Esophagus squamous epithelium (tissue), 5 donors: ENCODE measurements at regions not wholly inside any gene's neighbourhood (a gene's known extent, or its start where the extent isn't known, plus 50 kb on each side); places are given as distances from the start of the nearest gene placed in this dataset.

Experiments used
- DNase-seq: peaks from one replicate; lab custom pipeline; 2025; lab: John Stamatoyannopoulos, UW
- H3K27ac ChIP-seq, 4 donors: fragments of 200-600 bp; sonication (generic); one replicate each; pipeline ENCODE4 v1.5.1; 2016 to 2019; ENCODE audit warnings: mild to moderate bottlenecking in 1 of 4
- H3K27me3 ChIP-seq, 4 donors: fragments of 200-600 bp; sonication (generic); 1 replicate in 3 of 4; 2 replicates in 1 of 4; pipeline versions ENCODE4 v1.5.1 to v1.6.0; 2017 to 2021; ENCODE audit warnings: antibody characterized with exemption in 1 of 4
- H3K36me3 ChIP-seq, 3 donors: fragments of 200-600 bp; sonication (generic); one replicate each; pipeline ENCODE4 v1.5.1; 2016 to 2019
- H3K4me1 ChIP-seq, 3 donors: fragments of 200-600 bp; sonication (generic); one replicate each; pipeline ENCODE4 v1.5.1; 2017 to 2019
- H3K4me3 ChIP-seq, 4 donors: fragments of 200-600 bp; sonication (generic); 1 replicate in 3 of 4; 2 replicates in 1 of 4; pipeline ENCODE4 v1.5.1; 2016 to 2019; ENCODE audit warnings: mild to moderate bottlenecking in 2 of 4, moderate library complexity in 1 of 4
- H3K9me3 ChIP-seq, 3 donors: fragments of 200-600 bp; sonication (generic); one replicate each; pipeline ENCODE4 v1.5.1; 2016 to 2019
- POLR2A ChIP-seq, 4 donors: fragments of 450-650 bp; IDR thresholded peaks; one replicate each; pipeline ENCODE4 v1.6.1; 2017; ENCODE audit warnings: antibody characterized with exemption in 4 of 4, mild to moderate bottlenecking in 4 of 4, moderate library complexity in 3 of 4
- WGBS, 2 donors: methylation state at CpG; one replicate each; pipeline ENCODE4 v1.1.5; 2018; 5-methylcytosine and 5-hydroxymethylcytosine counted together
- intact Hi-C: fragments of 100-400 bp; cut with DNase I; formaldehyde crosslinking; loops from one replicate; pipeline ENCODE4 v1.15.0; 2022
- TF ChIP-seq, protein P1 (sequence below), 6 experiments: fragments of 450-650 bp in 4 of 6; fragments of 200-600 bp in 2 of 6; sonication (generic) in 2 of 6; IDR thresholded peaks; one replicate each; pipeline ENCODE4 v1.5.1; 2016 to 2019; ENCODE audit warnings: antibody characterized with exemption in 6 of 6, mild to moderate bottlenecking in 4 of 6, moderate library complexity in 4 of 6
- donor health status: DM: yes; HTN: yes; CAD: no.

- intact Hi-C loops, result no loop called here
- Histone ChIP-seq H3K4me1 (peaks cover 0 to 14% (median 0%) of the 10 kb centered on the region in 3 donors), H3K27ac (no peak overlapping the region), H3K36me3 (no peaks in the 10 kb centered on the region), H3K27me3 (peaks cover 0 to 10% (median 0%) of the 10 kb centered on the region in 4 donors), H3K4me3 (no peak overlapping the region), H3K9me3 (peaks cover 0 to 17% (median 15%) of the 10 kb centered on the region in 3 donors)
- DNase-seq, result no peak
- TF ChIP-seq, protein P1, sequence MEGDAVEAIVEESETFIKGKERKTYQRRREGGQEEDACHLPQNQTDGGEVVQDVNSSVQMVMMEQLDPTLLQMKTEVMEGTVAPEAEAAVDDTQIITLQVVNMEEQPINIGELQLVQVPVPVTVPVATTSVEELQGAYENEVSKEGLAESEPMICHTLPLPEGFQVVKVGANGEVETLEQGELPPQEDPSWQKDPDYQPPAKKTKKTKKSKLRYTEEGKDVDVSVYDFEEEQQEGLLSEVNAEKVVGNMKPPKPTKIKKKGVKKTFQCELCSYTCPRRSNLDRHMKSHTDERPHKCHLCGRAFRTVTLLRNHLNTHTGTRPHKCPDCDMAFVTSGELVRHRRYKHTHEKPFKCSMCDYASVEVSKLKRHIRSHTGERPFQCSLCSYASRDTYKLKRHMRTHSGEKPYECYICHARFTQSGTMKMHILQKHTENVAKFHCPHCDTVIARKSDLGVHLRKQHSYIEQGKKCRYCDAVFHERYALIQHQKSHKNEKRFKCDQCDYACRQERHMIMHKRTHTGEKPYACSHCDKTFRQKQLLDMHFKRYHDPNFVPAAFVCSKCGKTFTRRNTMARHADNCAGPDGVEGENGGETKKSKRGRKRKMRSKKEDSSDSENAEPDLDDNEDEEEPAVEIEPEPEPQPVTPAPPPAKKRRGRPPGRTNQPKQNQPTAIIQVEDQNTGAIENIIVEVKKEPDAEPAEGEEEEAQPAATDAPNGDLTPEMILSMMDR (IDR thresholded peaks at IDR 0.05), result no peak
- no peak for TF ChIP-seq POLR2A (IDR thresholded peaks at IDR 0.05)
Observed at GRCh38 chr10:21199501-21199900, 302.4 kb upstream of the NEBL start.

DNA sequence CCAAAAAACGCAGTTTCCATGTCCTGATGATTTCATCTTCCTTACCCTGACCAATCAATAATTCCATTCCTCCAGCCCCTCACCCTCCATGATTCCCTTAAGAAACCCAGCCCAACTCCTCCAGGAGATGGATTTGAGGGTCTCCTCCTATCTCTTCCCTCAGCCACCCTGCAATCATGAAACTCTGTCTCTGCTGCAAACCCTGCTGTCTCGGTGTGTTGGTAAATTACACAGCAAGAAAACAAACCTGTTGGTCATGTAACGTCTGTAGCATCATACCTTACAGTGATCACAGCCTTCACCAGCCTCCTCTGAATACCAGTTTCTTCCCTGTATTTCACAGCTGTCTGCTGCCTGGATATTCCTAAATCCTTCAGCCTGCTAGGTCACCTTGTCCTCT is 300.7 kb upstream of the NEBL start:
- intact Hi-C loops, result no loop called here

GRCh38 chr10:21196822-21197395 is 299.8 kb upstream of the NEBL start:
- intact Hi-C loops, result no loop called here
- no peak overlapping the region for H3K27ac ChIP-seq
- H3K27me3 ChIP-seq, result no peaks in the 10 kb centered on the region
- H3K4me3 ChIP-seq, result no peak overlapping the region
- no peaks in the 10 kb centered on the region for H3K36me3 ChIP-seq
- peaks cover 0 to 17% (median 15%) of the 10 kb centered on the region in 3 donors for H3K9me3 ChIP-seq
- DNase-seq, result no peak
- 75 to 84% methylated on average over 5 of the region's 5 CpGs for WGBS, 2 donors
- H3K4me1 ChIP-seq, result peaks cover 0 to 21% (median 0%) of the 10 kb centered on the region in 3 donors
- TF ChIP-seq POLR2A (IDR thresholded peaks at IDR 0.05), result no peak
- TF ChIP-seq, protein P1 (IDR thresholded peaks at IDR 0.05), result no peak

More for the DNA sequence above, 300.7 kb upstream of the NEBL start:
- no peaks in the 10 kb centered on the region for H3K36me3 ChIP-seq
- DNase-seq, result no peak
- TF ChIP-seq, protein P1 (IDR thresholded peaks at IDR 0.05), result no peak
- no peak for TF ChIP-seq POLR2A (IDR thresholded peaks at IDR 0.05)
- WGBS, 2 donors, result 77 to 78% methylated on average over 3 of the region's 3 CpGs
- peaks cover 0 to 17% (median 15%) of the 10 kb centered on the region in 3 donors for H3K9me3 ChIP-seq
- no peak overlapping the region for H3K4me3 ChIP-seq
- peaks cover 0 to 21% (median 0%) of the 10 kb centered on the region in 3 donors for H3K4me1 ChIP-seq
- no peaks in the 10 kb centered on the region for H3K27me3 ChIP-seq
- H3K27ac ChIP-seq, result no peak overlapping the region

GRCh38 chr10:21195252-21195651 is 298.1 kb upstream of the NEBL start:
- Histone ChIP-seq H3K27ac (peak overlapping the region in 2 of 4 donors; percentile 55 to 66), H3K36me3 (no peaks in the 10 kb centered on the region), H3K4me3 (no peak overlapping the region), H3K4me1 (peaks cover 0 to 29% (median 0%) of the 10 kb centered on the region in 3 donors), H3K9me3 (peaks cover 0 to 17% (median 15%) of the 10 kb centered on the region in 3 donors), H3K27me3 (no peaks in the 10 kb centered on the region)
- TF ChIP-seq, protein P1 (IDR thresholded peaks at IDR 0.05), result no peak
- no peak for TF ChIP-seq POLR2A (IDR thresholded peaks at IDR 0.05)
- WGBS, 2 donors, result 17 to 42% methylated on average over 1 of the region's 1 CpG
- intact Hi-C loops, result no loop called here
- DNase-seq, result no peak

DNA sequence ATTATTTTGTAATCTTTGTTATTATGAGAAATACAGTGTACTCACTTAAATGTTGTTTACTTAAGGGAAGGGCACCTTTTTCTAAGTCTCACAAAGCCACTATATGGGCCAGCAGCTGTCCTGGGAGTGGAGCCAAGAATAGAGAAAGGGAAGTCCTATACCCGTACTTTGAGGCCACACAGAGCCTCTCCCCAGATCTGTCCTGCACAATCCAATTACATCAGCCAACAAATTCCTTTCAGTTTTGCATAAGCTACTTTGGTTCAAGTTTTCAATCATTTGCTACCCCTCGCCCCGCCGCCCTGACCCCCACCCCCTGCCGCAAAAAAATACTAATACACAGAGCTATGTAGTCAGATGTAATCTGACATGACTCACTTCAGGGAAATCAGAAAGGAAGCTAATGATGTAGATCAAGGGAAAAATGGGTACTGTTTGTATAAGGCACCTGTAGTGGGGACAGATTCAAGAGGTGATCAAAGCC is 297.4 kb upstream of the NEBL start:
- no peaks in the 10 kb centered on the region for H3K36me3 ChIP-seq
- peaks cover 0 to 17% (median 15%) of the 10 kb centered on the region in 3 donors for H3K9me3 ChIP-seq
- peaks cover 0 to 29% (median 0%) of the 10 kb centered on the region in 3 donors for H3K4me1 ChIP-seq
- WGBS, 2 donors, result 11 to 41% methylated on average over 5 of the region's 5 CpGs
- TF ChIP-seq POLR2A (IDR thresholded peaks at IDR 0.05), result no peak
- TF ChIP-seq, protein P1 (IDR thresholded peaks at IDR 0.05), result no peak
- H3K27ac ChIP-seq, result peak overlapping the region; percentile 15 to 66 (median 48)
- no peaks in the 10 kb centered on the region for H3K27me3 ChIP-seq
- no peak overlapping the region for H3K4me3 ChIP-seq
- intact Hi-C loops, result no loop called here
- DNase-seq, result no peak
